ENCODE measurements at regions not wholly inside any gene's neighbourhood (a gene's known extent, or its start where the extent isn't known, plus 50 kb on each side); places are given as distances from the start of the nearest gene placed in this dataset.
A peak's percentile ranks its signal among the peaks of the same experiment; 100 is the strongest.
"Not testable (repeated sequence)": the region's sequence is repeated elsewhere in the genome, so short reads cannot be mapped to it uniquely, and the experiment has no call there.

DNA sequence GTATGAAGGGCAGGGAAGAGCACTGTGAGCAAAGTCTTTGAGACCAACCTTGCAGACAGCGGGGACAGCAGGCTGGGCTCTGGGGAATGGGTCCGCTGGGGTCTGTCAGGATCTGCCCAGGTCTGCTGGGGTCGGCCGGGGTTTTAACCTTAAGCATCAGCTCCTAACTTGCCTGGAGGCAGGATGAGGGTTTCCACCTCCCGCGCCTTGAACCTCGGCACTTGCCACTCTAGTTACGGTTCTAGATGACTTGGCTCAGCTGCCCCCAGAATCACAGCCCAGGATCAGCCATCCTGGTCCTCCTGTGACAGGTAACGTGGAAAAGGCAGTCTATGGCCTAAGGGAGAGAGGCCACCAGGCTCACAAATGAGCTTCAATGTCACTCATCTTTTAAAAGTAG is 50.4 kb upstream of the CACUL1 start:
- DNase-seq: no peak

GRCh38 chr10:118807512-118808305 is 52.9 kb upstream of the CACUL1 start:
- no peak for DNase-seq

GRCh38 chr10:118808601-118809356 is 54.0 kb upstream of the CACUL1 start:
- DNase-seq: no peak

GRCh38 chr10:118809357-118810220 is 54.8 kb upstream of the CACUL1 start:
- DNase-seq: no peak

DNA sequence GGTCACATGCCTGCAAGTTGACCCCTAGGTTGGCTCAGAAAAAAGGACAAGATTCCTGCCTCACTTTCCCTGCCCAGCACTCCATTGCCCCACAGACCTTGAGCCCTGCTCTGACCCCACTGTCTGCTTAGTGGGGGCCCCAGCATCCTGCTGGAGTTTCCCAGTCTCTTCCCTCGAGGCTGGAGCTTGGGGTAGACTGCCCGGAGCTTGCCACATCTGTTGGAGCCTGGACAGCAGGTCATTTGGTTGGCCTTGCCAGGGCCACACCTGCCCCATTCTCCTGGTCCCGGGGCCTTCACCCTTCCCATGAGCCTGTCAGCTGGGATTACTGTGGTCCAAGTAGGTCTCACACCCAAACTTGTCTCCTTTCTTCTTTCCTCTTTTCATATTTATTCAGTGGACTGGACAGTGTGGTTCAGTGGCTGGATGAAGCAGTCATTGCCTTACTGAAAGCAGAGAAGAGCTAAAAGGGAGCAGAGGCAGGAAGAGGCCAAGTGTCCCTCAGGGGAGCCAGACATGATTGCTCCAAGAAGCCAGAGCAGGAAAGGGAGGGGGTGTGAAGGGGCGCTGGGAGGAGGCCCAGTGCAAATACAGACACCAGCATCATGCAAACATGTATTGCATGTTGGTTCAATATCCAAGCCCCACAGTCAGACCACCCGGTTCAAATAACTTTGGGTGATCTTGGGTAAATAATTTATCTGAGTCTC is 56.2 kb upstream of the CACUL1 start:
- DNase-seq: no peak

GRCh38 chr10:118811675-118812392 is 57.1 kb upstream of the CACUL1 start:
- no peak for DNase-seq

GRCh38 chr10:118812393-118812740 is 57.6 kb upstream of the CACUL1 start:
- DNase-seq: no peak

DNA sequence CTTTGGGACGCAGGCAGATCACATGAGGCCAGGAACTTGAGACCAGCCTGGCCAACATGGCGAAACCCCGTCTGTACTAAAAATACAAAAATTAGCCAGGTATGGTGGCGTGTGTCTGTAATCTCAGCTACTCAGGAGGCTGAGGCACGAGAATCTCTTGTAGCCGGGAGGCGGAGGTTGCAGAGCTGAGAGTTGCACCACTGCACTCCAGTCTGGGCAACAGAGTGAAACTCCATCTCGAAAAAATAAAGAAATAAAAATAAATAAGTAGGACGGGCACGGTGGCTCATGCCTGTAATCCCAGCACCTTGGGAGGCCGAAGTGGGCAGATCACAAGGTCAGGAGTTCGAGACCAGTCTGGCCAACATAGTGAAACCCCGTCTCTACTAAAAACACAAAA is 58.2 kb upstream of the CACUL1 start:
- not testable (repeated sequence) for DNase-seq

DNA sequence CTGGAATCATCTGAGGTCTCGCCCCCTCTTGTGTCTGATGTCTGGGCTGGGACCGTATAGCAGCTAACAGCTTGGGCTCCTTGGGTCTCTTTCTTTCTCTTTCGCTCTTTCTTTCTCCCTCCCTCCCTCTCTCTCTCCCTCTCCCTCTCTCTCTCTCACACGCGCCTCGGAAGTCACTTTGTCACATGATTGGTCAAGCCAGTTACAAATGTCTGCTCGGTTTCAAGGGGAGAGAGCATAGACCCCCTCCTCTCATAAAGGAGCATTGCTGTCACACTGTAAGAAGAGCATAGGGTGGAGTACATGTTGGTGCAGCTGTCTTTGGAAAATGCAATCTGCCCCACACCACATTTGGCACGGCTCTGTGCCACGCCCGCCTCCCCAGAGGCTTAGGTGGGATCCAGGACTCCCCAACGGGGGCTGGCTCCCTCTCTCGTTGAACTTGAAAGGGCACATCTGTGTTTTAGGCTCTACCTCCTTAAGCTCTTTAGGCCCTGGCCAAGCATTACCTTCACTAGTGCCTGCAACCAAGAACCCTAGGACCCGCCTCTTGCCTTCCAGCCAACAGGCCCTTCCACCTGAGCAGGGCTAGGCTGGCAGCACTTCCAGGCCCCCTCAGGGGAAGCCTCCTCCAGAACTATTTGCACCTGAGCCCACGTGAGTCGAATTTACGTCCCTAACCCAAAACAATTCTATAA is 61.9 kb upstream of the CACUL1 start:
- no peak for DNase-seq

- DNase-seq: no peak
These were observed 62.7 kb upstream of the CACUL1 start for GRCh38 chr10:118817328-118818068.

GRCh38 chr10:118818621-118819221 is 64.0 kb upstream of the CACUL1 start:
- DNase-seq: no peak

GRCh38 chr10:118820326-118821116 is 65.8 kb upstream of the CACUL1 start:
- DNase-seq: no peak

- DNase-seq: no peak
These were observed 68.6 kb upstream of the CACUL1 start for GRCh38 chr10:118823256-118823907.

GRCh38 chr10:118827053-118827452 is 72.3 kb upstream of the CACUL1 start:
- peak; percentile 29 for DNase-seq

GRCh38 chr10:118827466-118828155 is 72.8 kb upstream of the CACUL1 start:
- no peak for DNase-seq

DNA sequence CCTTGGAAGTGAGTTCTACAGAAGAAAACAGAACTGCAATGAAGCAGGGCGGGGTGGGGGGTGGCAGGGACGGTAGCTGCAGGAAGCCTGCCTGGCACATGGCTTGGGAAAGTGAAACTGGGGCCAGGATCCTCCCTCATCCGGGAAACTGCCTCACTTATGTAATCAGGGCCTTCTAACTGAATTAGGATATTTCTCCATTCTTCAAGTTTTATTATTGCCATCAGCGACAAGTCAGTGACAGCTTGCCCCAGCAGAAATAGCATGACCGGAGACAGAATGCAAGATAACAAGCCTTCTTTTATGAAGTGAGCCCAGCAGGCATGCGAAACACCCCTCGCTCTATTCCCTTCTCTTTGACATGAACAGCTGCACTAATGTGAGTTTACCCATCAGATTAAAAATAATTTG is 77.5 kb upstream of the CACUL1 start:
- no peak for DNase-seq

DNA sequence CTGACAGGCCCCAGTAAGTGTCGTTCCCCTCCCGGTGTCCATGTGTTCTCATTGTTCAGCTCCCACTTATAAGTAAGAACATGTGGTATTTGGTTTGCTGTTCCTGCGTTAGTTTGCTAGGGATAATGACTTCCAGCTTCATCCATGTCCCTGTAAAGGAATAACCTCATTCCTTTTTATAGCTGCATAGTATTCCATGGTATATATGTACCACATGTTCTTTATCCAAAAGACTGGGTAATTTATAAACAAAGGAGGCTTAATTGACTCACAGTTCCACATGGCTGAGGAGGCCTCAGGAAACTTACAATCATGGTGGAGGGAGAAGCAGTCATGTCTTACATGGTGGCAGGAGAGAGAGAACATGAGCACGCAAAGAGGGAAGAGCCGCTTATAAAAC is 79.6 kb upstream of the CACUL1 start:
- DNase-seq: not testable (repeated sequence)

DNA sequence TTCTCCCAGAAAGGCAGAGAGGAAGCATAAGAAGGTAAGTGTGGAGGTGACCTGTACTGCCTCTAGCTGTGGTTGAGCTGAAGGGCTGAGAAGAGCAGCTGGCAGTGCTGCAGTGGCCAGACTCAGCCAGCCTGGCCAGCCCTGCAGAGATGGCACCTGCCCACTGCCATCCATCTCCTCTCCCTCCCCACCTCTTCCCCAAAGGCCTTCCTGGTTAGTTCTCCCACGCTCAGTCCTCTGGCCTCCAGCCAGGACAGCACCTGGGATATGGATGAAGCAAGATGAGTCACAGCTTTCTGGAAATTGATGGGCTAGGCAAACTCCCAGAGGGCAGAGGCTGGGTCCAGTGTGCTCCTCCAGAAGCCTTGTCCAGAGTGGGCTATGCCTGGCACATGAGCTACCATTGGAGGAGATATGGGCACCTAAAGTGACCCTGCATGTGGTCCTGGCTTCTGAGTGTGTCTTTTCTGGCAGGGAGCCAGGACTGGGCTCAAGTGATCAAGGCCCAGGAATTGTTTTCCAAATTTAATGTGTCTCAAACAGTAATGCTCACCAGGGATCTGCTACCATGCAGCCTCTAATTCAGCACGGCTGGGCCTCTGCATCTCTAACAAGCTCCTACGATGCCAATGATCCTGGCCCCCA is 81.0 kb upstream of the CACUL1 start:
- no peak for DNase-seq

All from hematopoietic multipotent progenitor cell treated with erythropoietin and hydrocortisone succinate and interleukin-3 and kit ligand, for 8 days (in vitro differentiated cells).